PC-3 (cell line): ENCODE measurements at regions not wholly inside any gene's neighbourhood (a gene's known extent, or its start where the extent isn't known, plus 50 kb on each side); places are given as distances from the start of the nearest gene placed in this dataset.

ENCODE experiments used
- CTCF ChIP-seq: fragments of 300-600 bp; sonication (generic); conservative IDR thresholded peaks from 2 replicates; pipeline ENCODE4 v1.5.1; 2017; ENCODE audit warnings: antibody characterized with exemption, low read depth, mild to moderate bottlenecking, low read length
- EZH2 ChIP-seq: fragments of 300-600 bp; sonication (generic); IDR thresholded peaks from one replicate; pipeline ENCODE4 v1.6.1; 2017; ENCODE audit warnings: antibody characterized with exemption, mild to moderate bottlenecking, low read length; ENCODE audit not compliant: unreplicated experiment

DNA sequence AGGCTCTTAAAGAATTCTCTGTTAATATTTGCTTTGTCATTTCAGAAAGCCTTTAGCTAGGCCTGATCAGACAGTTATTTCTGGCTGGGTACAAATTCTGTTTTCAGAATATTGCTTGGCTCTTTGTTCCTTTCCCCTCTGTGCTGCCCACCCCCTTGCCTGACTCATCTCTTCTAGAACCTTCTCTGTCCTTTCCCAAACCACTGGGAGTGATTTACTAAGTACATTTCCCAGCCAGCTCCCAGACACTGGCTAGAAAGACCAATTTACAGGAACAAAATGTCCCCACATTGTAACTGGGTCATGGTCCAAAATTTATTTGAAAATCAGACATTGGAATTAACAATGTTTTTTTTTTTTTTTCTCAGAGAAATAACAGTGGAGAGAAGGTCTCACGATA lies 133.1 kb upstream of the MAP1B start:
- TF ChIP-seq EZH2 (no peak), CTCF (no peak)
